Coronary artery (tissue), 2 donors: ENCODE measurements at regions not wholly inside any gene's neighbourhood (a gene's known extent, or its start where the extent isn't known, plus 50 kb on each side); places are given as distances from the start of the nearest gene placed in this dataset.

Experiments used
- DNase-seq: peaks from one replicate; pipeline ENCODE4 v3.0.0-alpha.2; 2017; ENCODE audit warnings: low spot score
- H3K27ac ChIP-seq, 2 donors: fragments of 200-600 bp; sonication (generic); one replicate each; pipeline ENCODE4 v1.5.1; 2016 to 2019
- H3K4me3 ChIP-seq: fragments of 200-600 bp; sonication (generic); 2 replicates; pipeline ENCODE4 v1.5.1; 2016; ENCODE audit warnings: mild to moderate bottlenecking, moderate library complexity
- TF ChIP-seq, protein P1 (sequence below): fragments of 200-600 bp; sonication (generic); IDR thresholded peaks from one replicate; pipeline ENCODE4 v1.5.1; 2019; ENCODE audit warnings: antibody characterized with exemption

DNA sequence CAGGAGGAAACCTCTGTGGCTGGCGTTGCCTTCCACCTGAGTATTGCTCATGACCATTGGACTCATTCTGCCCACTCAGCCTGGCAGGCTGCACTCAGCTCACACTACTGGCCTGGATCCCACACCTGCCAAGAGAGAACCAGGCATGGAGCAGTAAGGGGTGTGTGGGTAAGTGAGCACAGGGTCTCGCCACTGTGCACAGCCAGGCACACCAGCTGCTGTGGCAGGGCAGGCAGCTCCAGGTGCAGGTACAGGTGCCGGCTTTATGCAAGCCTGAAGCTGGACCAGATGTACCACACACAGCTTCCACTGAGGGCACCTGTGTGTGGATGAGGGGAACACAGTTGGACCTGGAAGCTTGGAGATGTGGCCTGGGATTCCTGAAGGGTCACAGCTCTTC, 295.2 kb upstream of the SNX7 start:
- no peak overlapping the region for H3K4me3 ChIP-seq
- DNase-seq, result no peak
- H3K27ac ChIP-seq, result no peak overlapping the region
- TF ChIP-seq, protein P1, sequence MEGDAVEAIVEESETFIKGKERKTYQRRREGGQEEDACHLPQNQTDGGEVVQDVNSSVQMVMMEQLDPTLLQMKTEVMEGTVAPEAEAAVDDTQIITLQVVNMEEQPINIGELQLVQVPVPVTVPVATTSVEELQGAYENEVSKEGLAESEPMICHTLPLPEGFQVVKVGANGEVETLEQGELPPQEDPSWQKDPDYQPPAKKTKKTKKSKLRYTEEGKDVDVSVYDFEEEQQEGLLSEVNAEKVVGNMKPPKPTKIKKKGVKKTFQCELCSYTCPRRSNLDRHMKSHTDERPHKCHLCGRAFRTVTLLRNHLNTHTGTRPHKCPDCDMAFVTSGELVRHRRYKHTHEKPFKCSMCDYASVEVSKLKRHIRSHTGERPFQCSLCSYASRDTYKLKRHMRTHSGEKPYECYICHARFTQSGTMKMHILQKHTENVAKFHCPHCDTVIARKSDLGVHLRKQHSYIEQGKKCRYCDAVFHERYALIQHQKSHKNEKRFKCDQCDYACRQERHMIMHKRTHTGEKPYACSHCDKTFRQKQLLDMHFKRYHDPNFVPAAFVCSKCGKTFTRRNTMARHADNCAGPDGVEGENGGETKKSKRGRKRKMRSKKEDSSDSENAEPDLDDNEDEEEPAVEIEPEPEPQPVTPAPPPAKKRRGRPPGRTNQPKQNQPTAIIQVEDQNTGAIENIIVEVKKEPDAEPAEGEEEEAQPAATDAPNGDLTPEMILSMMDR, result no peak

DNA sequence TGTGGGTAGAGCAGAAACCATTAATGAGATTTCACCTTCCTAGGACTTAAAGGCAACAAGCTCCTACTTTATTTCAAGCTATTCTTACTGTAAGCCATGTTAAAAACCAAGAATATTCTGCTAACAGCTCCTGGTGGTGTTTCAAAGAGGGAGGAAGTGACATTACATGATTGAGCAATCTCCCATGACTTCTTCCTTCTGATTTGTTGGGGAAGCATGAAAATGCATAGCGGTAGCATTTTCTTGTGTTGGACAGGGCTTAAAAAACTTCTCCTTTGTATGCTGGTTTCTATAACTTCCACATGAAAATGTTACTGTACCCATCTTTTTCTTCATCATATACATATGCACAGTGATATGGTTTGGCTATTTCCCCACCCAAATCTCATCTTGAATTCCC, 297.0 kb upstream of the SNX7 start:
- no peak overlapping the region for H3K4me3 ChIP-seq
- TF ChIP-seq, protein P1, result no peak
- DNase-seq, result no peak
- no peak overlapping the region for H3K27ac ChIP-seq

DNA sequence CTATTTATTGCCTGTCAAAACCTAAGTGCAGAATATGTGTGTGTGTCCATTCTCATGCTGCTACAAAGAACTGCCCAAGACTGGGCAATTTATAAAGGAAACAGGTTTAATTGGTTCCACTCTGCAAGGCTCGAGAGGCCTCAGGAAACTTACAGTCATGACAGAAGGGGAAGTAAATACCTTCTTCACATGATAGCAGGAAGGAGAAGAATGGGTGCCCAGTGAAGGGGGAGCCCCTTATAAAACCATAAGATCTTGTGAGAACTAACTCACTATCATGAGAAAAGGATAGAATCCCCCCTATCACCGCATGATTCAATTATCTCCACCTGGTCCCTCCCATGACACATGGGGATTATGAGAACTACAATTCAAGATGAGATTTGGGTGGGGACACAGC, 300.7 kb upstream of the SNX7 start:
- TF ChIP-seq, protein P1, result no peak
- no peak overlapping the region for H3K4me3 ChIP-seq
- DNase-seq, result no peak
- H3K27ac ChIP-seq, result no peak overlapping the region

- TF ChIP-seq, protein P1, result no peak
- H3K4me3 ChIP-seq, result no peak overlapping the region
- H3K27ac ChIP-seq, result no peak overlapping the region
- DNase-seq, result no peak
Observed at GRCh38 chr1:98355656-98356383, 305.7 kb upstream of the SNX7 start.

DNA sequence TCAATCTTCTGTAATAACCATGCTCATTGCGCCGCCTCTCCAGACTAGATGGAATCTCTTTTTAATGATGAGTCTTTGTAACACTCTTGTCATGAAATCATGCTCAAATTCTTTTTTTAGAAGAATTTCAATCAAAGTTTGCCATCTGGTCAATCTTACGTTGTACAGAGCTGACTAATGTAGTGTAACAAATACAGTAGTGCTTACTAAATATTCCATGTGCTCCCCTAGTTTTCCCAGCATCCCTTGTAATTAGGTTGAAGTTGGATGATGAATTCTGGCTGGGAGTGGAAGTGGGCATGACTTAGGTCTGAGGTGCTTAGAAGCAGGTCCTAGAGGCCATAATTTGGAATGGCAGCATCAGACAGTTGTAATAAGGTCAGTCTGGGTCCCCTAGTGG, 309.1 kb upstream of the SNX7 start:
- no peak overlapping the region for H3K4me3 ChIP-seq
- no peak overlapping the region for H3K27ac ChIP-seq
- TF ChIP-seq, protein P1, result no peak
- no peak for DNase-seq

DNA sequence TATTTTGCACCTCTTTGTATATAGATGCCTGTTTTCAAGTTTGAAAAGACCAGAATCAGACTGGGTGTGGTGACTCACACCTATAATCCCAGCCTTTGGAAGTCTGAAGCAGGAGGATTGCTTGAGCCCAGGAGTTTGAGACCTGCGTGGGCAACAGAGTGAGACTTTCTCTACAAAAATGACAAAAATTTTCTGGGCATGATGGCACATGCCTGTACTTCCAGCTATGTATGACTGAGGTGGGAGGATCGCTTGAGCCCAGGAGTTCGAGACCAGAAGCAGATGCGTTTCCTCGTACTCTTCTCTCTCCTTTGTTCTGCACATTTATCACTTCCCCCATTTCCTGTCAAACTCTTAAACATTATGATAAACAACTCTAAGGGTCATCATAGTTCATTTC, 310.0 kb upstream of the SNX7 start:
- no peak overlapping the region for H3K27ac ChIP-seq
- DNase-seq, result no peak
- H3K4me3 ChIP-seq, result no peak overlapping the region
- TF ChIP-seq, protein P1, result no peak

- TF ChIP-seq, protein P1, result no peak
- no peak overlapping the region for H3K27ac ChIP-seq
- H3K4me3 ChIP-seq, result no peak overlapping the region
- no peak for DNase-seq
Observed at GRCh38 chr1:98345417-98345816, 316.1 kb upstream of the SNX7 start.
